ENCODE measurements at regions not wholly inside any gene's neighbourhood (a gene's known extent, or its start where the extent isn't known, plus 50 kb on each side); places are given as distances from the start of the nearest gene placed in this dataset.

GRCh38 chr3:147740928-147741327, 331.8 kb downstream of the ZIC1 start:
- DNase-seq (ENCODE audit: low read depth in 4 of 4, low spot score in 2 of 4), result no peak

DNA sequence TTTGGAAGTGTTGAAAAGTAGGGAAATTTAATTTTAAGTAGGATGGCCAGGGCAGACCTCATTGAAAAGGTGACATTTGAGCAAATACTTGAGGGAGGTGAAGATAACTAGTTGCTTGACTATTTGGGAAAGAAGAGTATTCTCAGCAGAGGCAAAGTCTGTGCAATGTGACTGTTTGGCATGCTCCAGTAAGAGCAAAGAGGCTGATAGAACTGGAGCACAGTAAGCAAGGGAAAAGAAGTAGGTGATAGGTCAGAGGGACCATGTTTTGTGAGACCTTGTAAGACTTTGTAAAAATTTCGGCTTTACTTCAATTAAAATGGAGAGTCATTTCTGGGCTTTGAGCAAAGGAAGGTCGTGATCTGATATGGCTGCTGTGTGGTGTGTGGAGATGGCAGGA, 335.8 kb downstream of the ZIC1 start:
- DNase-seq (ENCODE audit: low read depth in 4 of 4, low spot score in 2 of 4), result no peak

DNA sequence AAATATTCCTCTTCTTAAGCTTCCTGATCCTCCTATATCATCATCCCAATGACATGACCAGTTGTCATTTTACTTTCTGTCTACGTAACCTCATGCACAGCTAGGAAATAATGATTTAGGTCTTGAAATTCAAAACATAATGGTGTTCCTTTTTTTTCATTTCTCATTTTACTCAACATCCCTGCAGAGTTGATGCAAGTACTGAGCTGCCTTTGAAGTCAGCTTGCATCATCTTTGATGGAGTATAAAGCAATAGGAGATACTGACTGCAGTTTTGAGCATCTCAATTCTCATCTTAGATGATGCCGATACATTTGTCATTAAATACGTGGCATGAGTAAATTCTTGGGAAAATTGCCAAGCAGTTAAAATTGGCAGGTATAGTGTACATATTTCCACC, 346.1 kb downstream of the ZIC1 start:
- no peak for DNase-seq (ENCODE audit: low read depth in 4 of 4, low spot score in 2 of 4)

DNA sequence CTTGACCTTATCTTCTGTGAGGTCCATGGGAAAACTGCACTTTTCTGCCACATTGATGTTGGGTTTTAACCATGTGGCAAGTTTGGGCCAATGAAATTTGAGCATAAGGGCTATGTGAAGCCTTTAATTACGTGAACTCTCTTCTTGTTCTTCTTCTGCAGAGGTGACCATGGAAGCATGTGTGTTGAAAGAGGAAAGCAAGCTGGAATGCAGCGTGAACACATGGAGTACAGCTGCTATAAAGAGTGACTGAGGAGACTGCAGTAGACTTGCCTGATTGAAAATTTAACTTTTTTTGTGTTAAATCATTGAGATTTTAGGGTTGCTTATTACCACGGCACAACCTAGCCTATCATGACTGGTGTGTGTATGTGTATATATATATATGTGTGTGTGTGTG, 347.3 kb downstream of the ZIC1 start:
- no peak for DNase-seq (ENCODE audit: low read depth in 4 of 4, low spot score in 2 of 4)

DNA sequence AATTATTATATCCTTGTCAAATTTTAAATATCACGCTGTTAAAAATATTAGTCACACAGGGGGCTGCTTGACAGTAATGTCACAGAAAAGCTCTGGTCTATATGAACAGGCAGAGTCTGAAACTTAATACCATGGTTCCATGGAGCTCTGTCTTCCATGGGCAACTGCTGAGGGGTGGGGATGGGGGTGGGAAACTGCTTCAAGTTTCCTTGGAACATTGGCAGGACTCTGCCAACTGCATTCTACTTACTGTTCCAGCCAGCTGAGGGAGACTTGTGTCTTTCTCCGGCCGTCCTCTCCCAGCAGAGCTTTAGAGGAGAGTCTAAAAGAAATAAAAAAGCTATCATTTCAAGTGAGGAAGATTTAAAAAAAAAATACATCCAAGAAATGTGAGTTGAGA, 348.7 kb downstream of the ZIC1 start:
- DNase-seq (ENCODE audit: low read depth in 4 of 4, low spot score in 2 of 4), result no peak

DNA sequence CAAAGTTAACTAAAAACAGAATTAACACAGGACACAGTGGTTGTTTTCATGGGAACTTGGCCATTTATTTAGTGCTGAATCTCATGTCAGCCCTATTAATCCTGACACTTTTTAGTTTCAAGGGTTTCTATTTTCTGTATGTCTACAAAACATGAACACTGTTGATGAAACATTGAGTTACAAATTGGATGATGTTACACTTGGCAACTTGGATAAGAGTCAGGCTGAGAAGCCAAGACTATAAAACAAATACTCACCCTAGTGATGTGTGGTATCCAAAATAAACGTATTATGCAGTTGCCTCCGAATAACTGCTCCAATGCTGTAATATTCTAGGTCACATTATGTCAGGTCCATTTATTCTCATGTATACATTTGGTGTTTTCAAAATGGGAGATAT, 349.6 kb downstream of the ZIC1 start:
- peak in 2 of 4 donors; percentile 14 to 20 for DNase-seq (ENCODE audit: low read depth in 4 of 4, low spot score in 2 of 4)

GRCh38 chr3:147760085-147760484, 350.9 kb downstream of the ZIC1 start:
- DNase-seq (ENCODE audit: low read depth in 4 of 4, low spot score in 2 of 4), result no peak

GRCh38 chr3:147760941-147761340, 351.8 kb downstream of the ZIC1 start:
- DNase-seq (ENCODE audit: low read depth in 4 of 4, low spot score in 2 of 4), result no peak

DNA sequence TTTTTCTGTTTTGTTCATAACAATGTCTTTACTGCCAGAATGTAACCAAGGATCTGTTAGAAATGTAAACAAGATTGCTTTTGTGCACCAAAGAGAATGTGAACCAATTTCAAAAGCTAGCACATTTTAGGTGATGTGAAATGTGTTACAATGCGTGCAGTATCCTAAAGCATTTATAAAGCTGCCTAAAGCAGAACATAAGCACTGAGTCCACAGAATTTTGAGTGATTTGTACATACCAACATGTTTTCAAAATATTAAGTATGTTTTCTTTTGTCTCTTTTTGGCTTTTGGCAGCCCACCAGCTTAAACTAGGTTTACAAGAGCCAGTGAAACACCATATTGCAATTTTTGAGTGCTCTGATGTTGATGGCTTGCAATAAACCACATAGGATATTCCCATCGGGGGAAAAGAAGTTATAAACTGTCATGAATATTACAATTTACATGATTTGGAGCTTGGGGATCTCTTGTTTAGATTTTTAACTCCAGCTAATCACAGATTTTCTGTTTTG, 364.0 kb downstream of the ZIC1 start:
- no peak for DNase-seq (ENCODE audit: low read depth in 4 of 4, low spot score in 2 of 4)

GRCh38 chr3:147775411-147775810, 366.2 kb downstream of the ZIC1 start:
- no peak for DNase-seq (ENCODE audit: low read depth in 4 of 4, low spot score in 2 of 4)

- no peak for DNase-seq (ENCODE audit: low read depth in 4 of 4, low spot score in 2 of 4)
Observed at GRCh38 chr3:147775816-147776530, 366.8 kb downstream of the ZIC1 start.

DNA sequence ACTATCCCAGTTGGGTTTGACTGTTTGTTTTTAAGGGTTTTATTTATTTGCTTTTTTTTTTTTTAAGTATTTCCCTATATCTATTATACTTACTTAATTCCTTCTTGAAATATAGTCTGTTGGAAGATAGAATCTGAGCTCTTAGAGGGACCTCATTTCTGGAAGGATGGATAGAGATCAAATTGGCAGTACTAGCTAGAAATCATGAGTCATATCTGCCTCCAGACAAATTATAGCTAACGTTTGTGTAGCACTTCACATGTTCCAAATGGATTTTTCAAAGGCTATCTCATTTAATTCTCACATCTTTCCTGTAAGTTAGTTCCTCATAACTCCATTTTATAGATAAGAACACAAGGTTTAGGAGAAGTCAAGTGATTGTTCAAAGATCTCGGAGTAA, 384.7 kb downstream of the ZIC1 start:
- no peak for DNase-seq (ENCODE audit: low read depth in 4 of 4, low spot score in 2 of 4)

GRCh38 chr3:147794596-147794995, 385.4 kb downstream of the ZIC1 start:
- no peak for DNase-seq (ENCODE audit: low read depth in 4 of 4, low spot score in 2 of 4)

DNA sequence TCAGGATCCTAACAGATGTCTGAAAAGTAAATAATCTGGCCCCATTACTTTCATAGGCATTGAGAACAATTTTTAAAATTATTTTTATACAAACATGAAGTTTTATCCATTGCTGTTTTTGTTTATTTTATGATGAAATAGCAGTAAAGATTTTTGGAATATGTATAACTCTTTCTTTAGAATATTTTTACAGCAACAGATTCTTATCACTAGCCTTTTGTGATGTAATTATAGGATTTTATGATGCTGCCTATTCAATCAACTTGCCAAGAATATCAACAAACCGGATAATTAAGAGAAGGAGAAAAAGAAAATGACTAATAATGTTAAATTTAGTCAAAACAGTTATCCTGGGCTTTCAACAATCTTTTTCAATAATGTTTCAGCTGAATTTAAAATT, 386.3 kb downstream of the ZIC1 start:
- no peak for DNase-seq (ENCODE audit: low read depth in 4 of 4, low spot score in 2 of 4)

DNA sequence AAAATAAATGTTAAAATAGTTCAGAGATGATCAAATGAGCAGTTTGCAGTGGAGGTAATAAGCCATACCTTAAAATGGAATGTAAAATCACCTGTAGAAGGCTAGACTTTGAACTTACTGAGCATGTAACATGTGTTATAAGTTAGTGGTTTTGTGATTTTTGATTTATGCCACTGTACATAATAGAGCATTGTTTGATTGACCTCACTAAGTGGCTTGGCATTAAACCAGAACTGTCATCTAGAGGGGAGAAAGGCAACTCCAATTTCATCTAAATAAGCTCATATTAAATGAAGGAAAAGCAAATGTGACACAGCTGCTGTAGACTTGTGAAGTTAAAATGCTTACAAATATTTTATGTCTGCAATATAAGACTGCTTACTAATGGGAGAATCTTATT, 387.9 kb downstream of the ZIC1 start:
- DNase-seq (ENCODE audit: low read depth in 4 of 4, low spot score in 2 of 4), result peak in 1 of 4 donors; percentile 10

DNA sequence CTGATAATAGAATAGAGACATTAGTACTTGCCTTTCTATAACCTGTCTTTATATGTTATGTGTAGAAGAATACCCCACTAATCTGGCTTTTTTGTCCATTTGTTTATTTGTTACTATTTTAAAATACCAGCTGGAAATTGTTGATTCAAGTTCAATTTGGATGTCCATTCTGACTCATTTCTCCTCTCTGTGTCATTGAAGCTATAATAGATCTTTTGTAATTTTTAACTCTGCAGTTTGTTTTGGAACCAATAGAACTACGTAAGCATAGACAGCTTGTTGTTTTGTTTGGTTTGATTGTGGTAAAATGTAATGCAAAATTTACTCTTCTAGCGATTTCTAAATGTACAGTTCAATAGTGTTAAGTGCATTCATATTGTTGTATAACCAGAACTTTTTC, 390.4 kb downstream of the ZIC1 start:
- no peak for DNase-seq (ENCODE audit: low read depth in 4 of 4, low spot score in 2 of 4)

- DNase-seq (ENCODE audit: low read depth in 4 of 4, low spot score in 2 of 4), result no peak
Observed at GRCh38 chr3:147807776-147808175, 398.6 kb downstream of the ZIC1 start.

DNA sequence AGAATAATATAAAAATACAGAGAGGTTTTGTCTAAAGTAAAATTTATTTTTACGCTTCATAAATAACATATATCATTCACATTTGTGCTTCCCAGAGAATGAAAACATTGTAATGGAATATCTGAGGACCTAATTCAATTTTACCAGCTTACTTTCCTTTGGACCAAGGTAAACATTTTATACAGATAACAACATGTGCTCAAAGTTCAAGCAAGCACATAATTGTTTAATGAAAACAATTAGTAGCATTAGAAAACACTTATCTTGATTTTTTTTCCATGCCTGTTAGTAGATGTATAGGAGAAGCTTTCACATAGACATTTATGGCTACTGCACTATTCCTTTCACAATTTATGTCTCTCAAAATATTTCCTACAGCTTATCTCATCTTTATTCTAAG, 400.0 kb downstream of the ZIC1 start:
- no peak for DNase-seq (ENCODE audit: low read depth in 4 of 4, low spot score in 2 of 4)

GRCh38 chr3:147812186-147812911, 403.2 kb downstream of the ZIC1 start:
- DNase-seq (ENCODE audit: low read depth in 4 of 4, low spot score in 2 of 4), result no peak

DNA sequence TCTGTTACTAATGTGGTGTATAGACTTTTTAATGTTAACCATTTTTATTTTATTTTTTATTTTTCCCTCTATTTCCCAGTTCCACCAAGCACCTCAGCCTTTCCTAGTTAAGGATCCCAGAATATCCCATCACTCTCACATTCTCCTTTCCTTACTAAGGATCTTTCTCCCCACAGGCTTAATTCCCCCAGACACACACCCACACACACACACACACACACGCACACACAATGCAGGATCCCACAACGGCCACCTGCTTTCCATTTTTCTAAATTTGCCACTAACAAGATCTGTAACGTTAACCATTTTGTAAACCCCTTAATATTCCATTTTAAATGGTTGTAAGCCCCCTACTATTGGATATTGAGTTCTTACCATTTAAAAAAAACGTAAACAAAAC, 404.1 kb downstream of the ZIC1 start:
- DNase-seq (ENCODE audit: low read depth in 4 of 4, low spot score in 2 of 4), result no peak

GRCh38 chr3:147816752-147817151, 407.6 kb downstream of the ZIC1 start:
- DNase-seq (ENCODE audit: low read depth in 4 of 4, low spot score in 2 of 4), result peak; percentile 34 to 76 (median 49)

- DNase-seq (ENCODE audit: low read depth in 4 of 4, low spot score in 2 of 4), result no peak
Observed at GRCh38 chr3:147832611-147833010, 423.4 kb downstream of the ZIC1 start.

Measured in left renal cortex interstitium (tissue), 4 donors.